ENCODE measurements at regions not wholly inside any gene's neighbourhood (a gene's known extent, or its start where the extent isn't known, plus 50 kb on each side); places are given as distances from the start of the nearest gene placed in this dataset.
"Not testable (repeated sequence)": the region's sequence is repeated elsewhere in the genome, so short reads cannot be mapped to it uniquely, and the experiment has no call there.

DNA sequence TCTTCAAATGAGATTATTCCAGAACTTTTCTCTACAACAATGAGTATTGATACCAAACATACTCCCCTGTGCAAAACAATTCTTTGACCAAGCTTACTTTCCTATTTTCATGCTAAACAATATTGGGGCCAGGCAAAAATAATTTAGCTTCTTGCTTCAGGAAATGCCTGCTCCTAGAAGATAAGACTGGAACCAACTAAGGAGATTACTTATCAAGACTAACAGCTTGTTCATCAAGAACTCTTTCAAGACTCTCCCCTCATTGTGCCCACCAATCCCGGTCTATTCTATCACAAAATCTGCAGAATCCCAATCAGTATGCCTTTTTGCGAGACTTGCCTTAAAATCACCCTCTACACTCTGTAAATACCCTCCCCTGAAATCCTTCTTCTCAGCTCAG, 536.6 kb downstream of the RWDD3 start:
- no peak for DNase-seq (ENCODE audit: low spot score)

DNA sequence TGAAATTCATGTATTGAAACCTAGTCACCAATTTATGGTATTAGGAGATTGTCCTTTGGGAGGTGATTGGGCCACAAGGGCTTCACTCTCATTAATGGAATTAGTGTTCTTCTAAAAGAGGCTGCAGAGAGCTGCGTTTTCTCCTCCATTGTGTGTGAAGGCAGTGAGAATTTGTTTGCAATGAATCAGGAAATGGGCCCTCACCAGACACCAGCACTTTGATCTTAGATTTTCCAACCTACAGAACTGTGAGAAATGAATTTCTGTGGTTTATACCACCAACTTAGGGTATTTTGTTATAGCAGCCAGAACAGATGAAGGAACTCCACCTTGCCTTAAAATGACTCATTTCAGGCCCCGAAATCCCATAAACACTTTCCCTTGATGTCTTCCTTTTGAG, 544.2 kb downstream of the RWDD3 start:
- peak; percentile 1 for DNase-seq (ENCODE audit: low spot score)

- no peak for DNase-seq (ENCODE audit: low spot score)
These were observed 546.8 kb downstream of the RWDD3 start for GRCh38 chr1:95780836-95781235.

GRCh38 chr1:95790136-95790535, 556.1 kb downstream of the RWDD3 start:
- DNase-seq (ENCODE audit: low spot score), result no peak

DNA sequence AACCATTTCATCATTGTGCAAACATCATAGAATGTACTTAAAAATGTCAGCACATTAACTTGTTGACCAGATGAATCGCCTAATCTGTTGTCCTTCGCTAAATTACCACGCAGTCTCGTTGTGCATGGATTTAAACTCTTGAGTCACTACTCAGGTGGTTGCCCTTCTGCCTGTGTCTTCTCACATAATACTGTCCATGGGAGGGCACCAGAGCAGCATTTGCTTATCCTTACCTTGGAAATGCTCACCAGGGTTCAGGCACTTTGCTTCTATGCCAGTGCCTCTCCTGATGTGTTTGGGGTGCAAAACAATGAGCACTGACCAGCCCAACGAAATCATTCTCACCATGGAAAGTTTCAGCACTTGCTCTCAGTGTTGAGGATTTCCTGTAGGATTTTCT, 559.9 kb downstream of the RWDD3 start:
- no peak for DNase-seq (ENCODE audit: low spot score)

GRCh38 chr1:95797761-95798160, 563.8 kb downstream of the RWDD3 start:
- DNase-seq (ENCODE audit: low spot score), result not testable (repeated sequence)

DNA sequence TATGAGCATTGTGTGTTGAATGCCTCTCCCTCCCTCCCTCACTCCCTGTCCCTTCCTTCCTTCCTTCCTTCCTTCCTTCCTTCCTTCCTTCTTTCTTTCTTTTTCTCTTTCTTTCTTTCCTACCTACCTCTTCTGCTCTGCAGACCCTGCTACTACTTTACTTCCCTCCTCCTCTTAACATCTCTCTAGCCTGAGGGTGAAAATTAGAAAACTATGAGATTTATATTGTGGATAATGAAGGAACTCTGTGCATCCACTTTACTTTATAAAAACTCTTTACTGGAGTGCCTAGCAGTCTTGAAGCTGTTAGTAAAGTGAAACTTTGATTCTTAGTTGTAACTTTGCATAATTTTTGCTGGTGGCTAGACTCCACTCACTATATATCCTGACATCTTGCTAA, 572.2 kb downstream of the RWDD3 start:
- no peak for DNase-seq (ENCODE audit: low spot score)

DNA sequence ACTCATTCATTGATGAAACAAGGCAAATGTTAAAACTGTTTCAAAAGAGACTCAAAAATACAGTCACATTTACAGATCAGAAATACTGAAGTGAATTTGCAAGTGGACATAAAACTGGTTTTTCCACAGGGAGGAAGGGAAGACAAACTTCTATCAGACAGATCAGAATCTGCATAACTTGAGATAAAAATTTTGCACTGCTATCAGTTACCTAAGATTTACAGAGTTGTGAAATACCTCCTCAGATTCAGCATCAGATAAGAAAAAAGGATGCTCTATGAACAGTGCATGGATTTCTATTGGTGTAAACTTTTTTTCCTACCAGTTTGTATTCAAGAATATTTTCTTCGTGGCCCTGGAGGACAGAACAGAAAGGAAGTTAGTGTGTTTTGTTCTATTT, 575.4 kb downstream of the RWDD3 start:
- no peak for DNase-seq (ENCODE audit: low spot score)

GRCh38 chr1:95815511-95815910, 581.5 kb downstream of the RWDD3 start:
- DNase-seq (ENCODE audit: low spot score), result no peak

GRCh38 chr1:95829556-95829955, 595.5 kb downstream of the RWDD3 start:
- no peak for DNase-seq (ENCODE audit: low spot score)

- DNase-seq (ENCODE audit: low spot score), result no peak
These were observed 598.4 kb downstream of the RWDD3 start for GRCh38 chr1:95832370-95832769.

- no peak for DNase-seq (ENCODE audit: low spot score)
These were observed 615.4 kb downstream of the RWDD3 start for GRCh38 chr1:95849439-95849838.

DNA sequence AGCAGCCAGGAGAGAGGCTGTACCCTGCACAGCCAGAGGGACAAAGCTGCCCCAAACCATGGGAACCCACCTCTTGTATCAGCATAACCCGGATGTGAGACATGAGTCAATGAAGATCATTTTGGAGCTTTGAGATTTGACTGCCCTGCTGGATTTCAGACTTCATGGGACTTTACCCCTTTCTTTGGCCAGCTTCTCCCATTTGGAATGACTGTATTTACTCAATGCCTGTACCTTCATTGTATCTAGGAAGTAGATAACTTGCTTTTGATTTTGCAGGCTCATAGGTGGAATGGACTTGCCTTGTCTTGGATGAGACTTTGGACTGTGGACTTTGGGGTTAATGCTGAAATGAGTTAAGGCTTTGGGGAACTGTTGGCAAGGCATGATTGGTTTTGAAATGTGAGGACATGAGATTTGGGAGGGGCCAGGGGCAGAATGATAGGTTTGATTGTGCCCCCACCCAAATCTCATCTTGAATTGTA, 616.2 kb downstream of the RWDD3 start:
- DNase-seq (ENCODE audit: low spot score), result no peak

- DNase-seq (ENCODE audit: low spot score), result no peak
These were observed 616.8 kb downstream of the RWDD3 start for GRCh38 chr1:95850763-95851162.

- DNase-seq (ENCODE audit: low spot score), result no peak
These were observed 618.6 kb downstream of the RWDD3 start for GRCh38 chr1:95852483-95853070.

DNA sequence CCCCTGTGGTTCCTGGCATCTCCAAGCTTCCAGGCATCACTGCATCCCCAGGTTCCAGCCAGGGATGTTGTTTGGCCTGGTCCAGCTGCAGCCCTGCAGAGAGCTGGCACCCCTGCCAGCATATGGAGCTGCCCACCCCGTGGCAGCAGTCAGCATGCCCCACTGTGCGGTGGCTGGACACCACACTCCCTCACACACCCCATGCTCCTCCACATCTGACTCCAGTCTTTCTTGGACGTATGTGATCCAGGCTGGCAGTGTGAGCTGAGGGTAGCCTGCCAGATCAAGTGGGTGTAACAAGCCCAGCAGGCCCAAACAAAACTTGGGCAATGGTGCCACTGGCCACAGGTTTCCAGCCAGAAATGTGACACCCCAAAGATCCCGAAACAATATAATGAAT, 620.4 kb downstream of the RWDD3 start:
- no peak for DNase-seq (ENCODE audit: low spot score)

DNA sequence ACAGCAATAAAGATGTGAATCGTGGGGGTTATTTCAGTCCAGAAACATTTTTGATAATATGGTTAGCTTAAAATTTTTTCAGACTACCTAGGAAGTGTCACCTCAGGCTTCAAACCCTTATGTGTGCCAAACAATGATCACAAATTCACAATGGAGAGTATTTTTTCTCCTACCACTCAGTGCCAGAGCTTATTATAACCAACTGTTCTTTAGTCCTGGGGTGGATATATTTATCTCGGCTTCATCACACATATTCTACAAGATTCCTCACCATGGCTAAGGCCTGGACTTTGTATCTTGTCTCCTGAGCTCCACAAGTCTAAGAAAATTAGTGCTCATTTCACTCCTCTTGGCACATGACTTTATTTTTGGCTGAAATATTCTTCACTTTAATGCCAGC, 629.1 kb downstream of the RWDD3 start:
- no peak for DNase-seq (ENCODE audit: low spot score)

GRCh38 chr1:95865769-95866168, 631.8 kb downstream of the RWDD3 start:
- DNase-seq (ENCODE audit: low spot score), result no peak

GRCh38 chr1:95876276-95876675, 642.3 kb downstream of the RWDD3 start:
- no peak for DNase-seq (ENCODE audit: low spot score)

DNA sequence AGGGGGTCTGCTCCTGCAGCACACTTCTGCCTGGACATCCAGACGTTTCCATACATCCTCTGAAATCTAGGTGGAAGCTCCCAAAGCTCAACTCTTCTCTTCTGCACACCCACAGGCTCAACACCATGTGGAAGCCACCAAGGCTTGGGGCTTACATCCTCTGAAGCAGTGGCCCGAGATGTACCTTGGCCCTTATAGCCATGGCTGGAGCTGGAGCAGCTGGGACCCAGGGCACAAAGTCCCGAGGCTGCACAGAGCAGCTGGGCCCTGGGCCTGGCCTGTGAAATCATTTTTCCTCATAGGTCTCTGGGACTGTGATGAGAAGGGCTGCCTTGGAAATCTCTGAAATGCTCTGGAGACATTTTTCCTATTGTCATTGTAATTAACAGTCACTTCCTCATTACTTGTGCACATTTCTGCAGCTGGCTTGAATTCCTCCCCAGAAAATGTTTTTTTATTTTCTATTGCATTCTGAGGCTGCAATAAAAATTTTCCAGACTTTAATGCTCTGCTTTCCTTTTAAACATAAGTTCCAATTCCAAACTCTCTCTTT, 645.6 kb downstream of the RWDD3 start:
- no peak for DNase-seq (ENCODE audit: low spot score)

DNA sequence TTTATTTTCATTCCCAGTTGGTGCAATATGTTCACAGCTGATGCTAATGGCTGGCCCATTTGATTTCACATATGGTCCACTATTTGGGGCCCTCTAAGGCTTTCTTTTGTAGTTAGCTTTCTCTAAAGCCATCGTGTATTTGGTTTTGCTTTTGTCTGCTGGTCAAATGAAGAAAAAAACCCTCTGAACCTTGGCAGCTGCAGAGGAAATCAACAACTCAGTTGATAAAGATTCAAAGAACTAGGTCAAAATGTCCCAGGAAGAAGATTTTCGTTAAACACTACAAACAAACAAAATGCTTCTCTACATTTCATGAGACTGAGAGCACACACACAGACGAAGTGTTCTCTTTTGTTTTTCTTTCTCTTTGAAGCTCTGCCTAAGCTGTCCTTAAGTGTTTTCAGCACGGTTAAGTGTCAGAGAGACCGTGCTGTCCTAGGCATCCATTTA, 655.0 kb downstream of the RWDD3 start:
- DNase-seq (ENCODE audit: low spot score), result no peak

GRCh38 chr1:95889400-95889799, 655.4 kb downstream of the RWDD3 start:
- no peak for DNase-seq (ENCODE audit: low spot score)

GRCh38 chr1:95893921-95894320, 659.9 kb downstream of the RWDD3 start:
- DNase-seq (ENCODE audit: low spot score), result no peak

- no peak for DNase-seq (ENCODE audit: low spot score)
These were observed 669.0 kb downstream of the RWDD3 start for GRCh38 chr1:95903060-95903459.

All from activated CD4-positive, alpha-beta T cell treated with anti-CD3 and anti-CD28 coated beads, Interleukin-2, Interleukin-4, amounts not matched to agents 100 ng/mL and 50 ng/mL, durations not matched to agents 16 hours and 8 hours (primary cell).